Panc1 (cell line): ENCODE measurements at regions not wholly inside any gene's neighbourhood (a gene's known extent, or its start where the extent isn't known, plus 50 kb on each side); places are given as distances from the start of the nearest gene placed in this dataset.

Source experiments
- ATAC-seq: fragments of 200-7000 bp; cut with Tn5 transposase; 2 replicates; pipeline ENCODE4 v1.9.1; 2020; ENCODE audit warnings: mild to moderate bottlenecking, moderate library complexity
- BruUV-seq: library from RNA; stranded (reverse); fragments of 400-500 nt; replicated peaks from 2 replicates; lab custom pipeline; 2021; lab: Mats Ljungman, UMichigan
- CTCF ChIA-PET: fragments of 300-600 bp; sonication (Branson Sonifier 250); formaldehyde crosslinking; loops from one replicate; lab custom pipeline; 2022; ENCODE audit warnings: antibody characterized with exemption; lab: Charles Lee
- POLR2A ChIA-PET: fragments of 300-600 bp; sonication (Branson Sonifier 250); formaldehyde crosslinking; loops from one replicate; lab custom pipeline; 2022; ENCODE audit warnings: antibody characterized with exemption; lab: Charles Lee
- DNase-seq: peaks from one replicate; pipeline ENCODE4 v3.0.0-alpha.2; 2010; ENCODE audit warnings: low read depth, low spot score
- H3K27ac ChIP-seq: 2 replicates; pipeline ENCODE4 v1.5.1; 2011; ENCODE audit warnings: mild to moderate bottlenecking, low read length, inconsistent platforms
- H3K27me3 ChIP-seq: fragments of 200-500 bp; sonication (Bioruptor generic); 2 replicates; pipeline ENCODE4 v1.6.0; 2014; ENCODE audit warnings: low read length, inconsistent platforms; ENCODE audit not compliant: control insufficient read depth, insufficient read depth
- H3K36me3 ChIP-seq: fragments of 200-500 bp; sonication (Bioruptor generic); 2 replicates; pipeline ENCODE4 v1.5.1; 2014; ENCODE audit warnings: inconsistent platforms, mild to moderate bottlenecking, low read length, moderate library complexity; ENCODE audit not compliant: control insufficient read depth, insufficient read depth
- H3K4me1 ChIP-seq: 2 replicates; pipeline ENCODE4 v1.5.1; 2011; ENCODE audit warnings: inconsistent platforms, mild to moderate bottlenecking, low read length, moderate library complexity; ENCODE audit not compliant: control insufficient read depth, insufficient read depth
- H3K4me3 ChIP-seq, 2 experiments: 2 replicates each; pipeline ENCODE4 v1.5.1; 2011 to 2012; ENCODE audit warnings: low read depth in 2 of 2, low read length in 2 of 2, mild to moderate bottlenecking in 2 of 2, inconsistent platforms in 1 of 2, moderate library complexity in 1 of 2
- H3K9me3 ChIP-seq: fragments of 200-500 bp; sonication (Bioruptor generic); 2 replicates; pipeline ENCODE4 v1.5.1; 2014; ENCODE audit warnings: low read depth, mild to moderate bottlenecking, inconsistent platforms, low read length, moderate library complexity; ENCODE audit not compliant: control insufficient read depth, insufficient read depth
- POLR2AphosphoS5 ChIP-seq: IDR thresholded peaks from 2 replicates; pipeline ENCODE4 v1.6.1; 2012; ENCODE audit warnings: mild to moderate bottlenecking, low read depth, low read length, moderate library complexity
- SIN3A ChIP-seq: IDR thresholded peaks from 2 replicates; pipeline ENCODE4 v1.6.1; 2012; ENCODE audit warnings: low read depth, mild to moderate bottlenecking, low read length, moderate library complexity, borderline replicate concordance; ENCODE audit not compliant: insufficient read depth
- TCF7L2 ChIP-seq: IDR thresholded peaks from 2 replicates; pipeline ENCODE4 v1.6.1; 2011; ENCODE audit warnings: mild to moderate bottlenecking, low read depth, low read length, inconsistent platforms
- in situ Hi-C: cut with HindIII; loops from 2 replicates; pipeline ENCODE4 v1.10.0; 2016; ENCODE audit warnings: low sequenced_read_pairs, low pct_unique_long_range_greater_than_20kb
- intact Hi-C: fragments of 100-400 bp; cut with micrococcal nuclease; formaldehyde crosslinking; loops from one replicate; pipeline ENCODE4 v1.10.0; 2022; ENCODE audit not compliant: unreplicated experiment
- TF ChIP-seq, protein P1 (sequence below): fragments of 450-650 bp; IDR thresholded peaks from 2 replicates; pipeline ENCODE4 v1.5.1; 2017; ENCODE audit warnings: mild to moderate bottlenecking
- TF ChIP-seq, protein P2 (sequence below), 2 experiments: IDR thresholded peaks; 2 replicates each; pipeline ENCODE4 v1.6.1; 2011 to 2012; ENCODE audit warnings: low read depth in 2 of 2, control low read depth in 1 of 2, low read length in 1 of 2, mild to moderate bottlenecking in 1 of 2, moderate library complexity in 1 of 2; ENCODE audit not compliant: insufficient read depth in 1 of 2

DNA sequence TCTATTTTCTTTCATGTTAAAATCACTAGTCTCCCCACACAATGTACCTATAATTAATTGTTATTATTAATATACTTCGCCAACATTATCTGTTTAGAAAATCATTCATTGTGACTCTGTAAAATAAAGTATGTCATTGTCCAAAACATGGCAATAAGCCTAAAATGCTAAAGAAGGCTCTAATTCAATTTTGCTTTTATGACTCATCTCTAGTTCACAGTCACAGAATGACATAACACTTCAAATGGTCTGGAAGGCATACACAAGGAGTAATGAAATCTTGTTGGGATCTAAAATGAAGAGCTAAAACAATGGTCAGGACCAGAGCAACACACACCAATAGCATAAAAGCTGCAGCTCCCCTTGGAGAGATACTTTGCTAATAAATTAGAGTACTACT lies 505.8 kb downstream of the GPAM start:
- POLR2A ChIA-PET: no interaction called here
- ATAC-seq (no peak), DNase-seq (no peak)
- intact Hi-C loops (no loop called here), in situ Hi-C loops (no loop called here)
- Histone ChIP-seq H3K4me3 (no peak overlapping the region), H3K36me3 (no peaks in the 10 kb centered on the region), H3K27ac (no peak overlapping the region), H3K27me3 (no peaks in the 10 kb centered on the region), H3K4me1 (no peaks in the 10 kb centered on the region), H3K9me3 (no peaks in the 10 kb centered on the region)
- BruUV-seq: no TSS peak
- TF ChIP-seq, protein P1, sequence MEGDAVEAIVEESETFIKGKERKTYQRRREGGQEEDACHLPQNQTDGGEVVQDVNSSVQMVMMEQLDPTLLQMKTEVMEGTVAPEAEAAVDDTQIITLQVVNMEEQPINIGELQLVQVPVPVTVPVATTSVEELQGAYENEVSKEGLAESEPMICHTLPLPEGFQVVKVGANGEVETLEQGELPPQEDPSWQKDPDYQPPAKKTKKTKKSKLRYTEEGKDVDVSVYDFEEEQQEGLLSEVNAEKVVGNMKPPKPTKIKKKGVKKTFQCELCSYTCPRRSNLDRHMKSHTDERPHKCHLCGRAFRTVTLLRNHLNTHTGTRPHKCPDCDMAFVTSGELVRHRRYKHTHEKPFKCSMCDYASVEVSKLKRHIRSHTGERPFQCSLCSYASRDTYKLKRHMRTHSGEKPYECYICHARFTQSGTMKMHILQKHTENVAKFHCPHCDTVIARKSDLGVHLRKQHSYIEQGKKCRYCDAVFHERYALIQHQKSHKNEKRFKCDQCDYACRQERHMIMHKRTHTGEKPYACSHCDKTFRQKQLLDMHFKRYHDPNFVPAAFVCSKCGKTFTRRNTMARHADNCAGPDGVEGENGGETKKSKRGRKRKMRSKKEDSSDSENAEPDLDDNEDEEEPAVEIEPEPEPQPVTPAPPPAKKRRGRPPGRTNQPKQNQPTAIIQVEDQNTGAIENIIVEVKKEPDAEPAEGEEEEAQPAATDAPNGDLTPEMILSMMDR: no peak
- TF ChIP-seq SIN3A (no peak), TCF7L2 (no peak), POLR2AphosphoS5 (no peak)
- TF ChIP-seq, protein P2, sequence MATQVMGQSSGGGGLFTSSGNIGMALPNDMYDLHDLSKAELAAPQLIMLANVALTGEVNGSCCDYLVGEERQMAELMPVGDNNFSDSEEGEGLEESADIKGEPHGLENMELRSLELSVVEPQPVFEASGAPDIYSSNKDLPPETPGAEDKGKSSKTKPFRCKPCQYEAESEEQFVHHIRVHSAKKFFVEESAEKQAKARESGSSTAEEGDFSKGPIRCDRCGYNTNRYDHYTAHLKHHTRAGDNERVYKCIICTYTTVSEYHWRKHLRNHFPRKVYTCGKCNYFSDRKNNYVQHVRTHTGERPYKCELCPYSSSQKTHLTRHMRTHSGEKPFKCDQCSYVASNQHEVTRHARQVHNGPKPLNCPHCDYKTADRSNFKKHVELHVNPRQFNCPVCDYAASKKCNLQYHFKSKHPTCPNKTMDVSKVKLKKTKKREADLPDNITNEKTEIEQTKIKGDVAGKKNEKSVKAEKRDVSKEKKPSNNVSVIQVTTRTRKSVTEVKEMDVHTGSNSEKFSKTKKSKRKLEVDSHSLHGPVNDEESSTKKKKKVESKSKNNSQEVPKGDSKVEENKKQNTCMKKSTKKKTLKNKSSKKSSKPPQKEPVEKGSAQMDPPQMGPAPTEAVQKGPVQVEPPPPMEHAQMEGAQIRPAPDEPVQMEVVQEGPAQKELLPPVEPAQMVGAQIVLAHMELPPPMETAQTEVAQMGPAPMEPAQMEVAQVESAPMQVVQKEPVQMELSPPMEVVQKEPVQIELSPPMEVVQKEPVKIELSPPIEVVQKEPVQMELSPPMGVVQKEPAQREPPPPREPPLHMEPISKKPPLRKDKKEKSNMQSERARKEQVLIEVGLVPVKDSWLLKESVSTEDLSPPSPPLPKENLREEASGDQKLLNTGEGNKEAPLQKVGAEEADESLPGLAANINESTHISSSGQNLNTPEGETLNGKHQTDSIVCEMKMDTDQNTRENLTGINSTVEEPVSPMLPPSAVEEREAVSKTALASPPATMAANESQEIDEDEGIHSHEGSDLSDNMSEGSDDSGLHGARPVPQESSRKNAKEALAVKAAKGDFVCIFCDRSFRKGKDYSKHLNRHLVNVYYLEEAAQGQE (IDR thresholded peaks at IDR 0.05; ENCODE audit: insufficient read depth in 1 of 2, low read depth in 2 of 2, low read length in 1 of 2): no peak
- CTCF ChIA-PET: no interaction called here

DNA sequence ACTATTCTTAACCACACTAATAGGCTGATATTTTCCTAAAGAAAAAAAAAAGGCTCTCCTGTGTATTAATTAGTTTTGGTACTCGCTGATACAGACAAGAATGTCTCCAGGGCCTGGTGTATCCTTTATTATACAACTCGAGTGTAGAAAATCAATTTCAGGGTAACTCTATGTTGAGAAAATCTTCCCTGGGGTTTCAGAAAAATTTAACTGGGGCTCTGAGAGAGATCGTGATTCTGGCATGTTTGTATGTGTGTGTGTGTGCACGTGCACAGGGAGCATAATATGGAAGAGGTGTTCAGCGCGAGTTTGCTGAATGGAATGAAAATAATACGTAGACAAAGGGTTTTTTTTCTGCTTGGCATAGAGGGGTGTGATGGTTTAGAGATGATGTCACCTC lies 496.8 kb downstream of the GPAM start:
- H3K27me3 ChIP-seq: no peaks in the 10 kb centered on the region
- no peak overlapping the region for H3K4me3 ChIP-seq
- DNase-seq: no peak
- H3K9me3 ChIP-seq: no peaks in the 10 kb centered on the region
- no peak overlapping the region for H3K27ac ChIP-seq
- TF ChIP-seq POLR2AphosphoS5: no peak
- no peak for ATAC-seq
- no peaks in the 10 kb centered on the region for H3K4me1 ChIP-seq
- ChIA-PET CTCF (no interaction called here), POLR2A (interaction anchor here (0.7 kb wide), 1 partner anchor 53 kb away, joined by 3 read pairs; no protein-coding TSS in a partner anchor)
- no peaks in the 10 kb centered on the region for H3K36me3 ChIP-seq
- in situ Hi-C loops: no loop called here
- no TSS peak for BruUV-seq
- intact Hi-C loops: no loop called here

DNA sequence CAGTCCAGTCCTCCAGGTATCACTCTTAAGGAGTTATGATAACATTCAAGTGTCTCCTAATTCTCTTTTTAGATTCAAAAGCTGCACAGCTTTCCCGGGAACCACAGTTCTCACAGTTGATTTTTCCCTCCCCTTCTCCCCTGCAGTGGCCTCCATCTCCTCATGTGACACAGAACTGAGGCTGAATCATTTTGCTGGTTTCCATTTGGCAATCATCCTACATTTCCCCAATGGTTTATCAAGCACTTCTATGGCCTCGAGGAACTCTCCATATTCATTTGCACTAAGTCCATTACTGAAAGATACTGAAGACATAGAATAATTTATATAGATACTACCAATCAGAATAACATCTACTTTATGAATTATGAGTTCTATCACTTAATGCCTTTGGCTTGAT lies 484.9 kb downstream of the GPAM start:
- no TSS peak for BruUV-seq
- no peaks in the 10 kb centered on the region for H3K36me3 ChIP-seq
- ChIA-PET POLR2A (no interaction called here), CTCF (no interaction called here)
- in situ Hi-C loops (no loop called here), intact Hi-C loops (no loop called here)
- TF ChIP-seq, protein P1: no peak
- TF ChIP-seq, protein P2 (IDR thresholded peaks at IDR 0.05; ENCODE audit: insufficient read depth in 1 of 2, low read depth in 2 of 2, low read length in 1 of 2): no peak
- TF ChIP-seq SIN3A (no peak), POLR2AphosphoS5 (no peak), TCF7L2 (no peak)
- ATAC-seq (no peak), DNase-seq (no peak)
- no peaks in the 10 kb centered on the region for H3K4me1 ChIP-seq
- H3K4me3 ChIP-seq: no peak overlapping the region
- H3K27me3 ChIP-seq: no peaks in the 10 kb centered on the region
- H3K27ac ChIP-seq: no peak overlapping the region
- H3K9me3 ChIP-seq: no peaks in the 10 kb centered on the region
